ENCODE measurements at regions not wholly inside any gene's neighbourhood (a gene's known extent, or its start where the extent isn't known, plus 50 kb on each side); places are given as distances from the start of the nearest gene placed in this dataset.

DNA sequence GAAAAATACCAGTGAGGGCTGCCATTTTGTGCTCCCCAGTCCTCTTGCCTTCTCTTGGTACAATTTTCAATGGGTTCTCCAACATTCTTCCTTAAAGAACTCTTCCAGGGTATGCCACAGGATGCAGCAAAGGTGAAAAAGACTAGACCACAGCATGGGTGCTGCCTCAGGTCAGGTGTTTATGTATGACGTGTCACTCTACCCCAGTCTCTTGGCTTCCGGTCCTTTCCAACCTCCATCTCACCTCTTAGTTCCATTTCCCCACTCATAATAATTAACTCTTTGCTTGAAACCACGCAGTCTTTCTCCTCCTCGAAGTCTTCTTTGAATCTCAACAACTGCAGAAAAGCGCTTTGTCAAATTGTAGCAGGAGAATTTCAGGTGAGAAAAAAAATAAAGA lies 104.7 kb upstream of the TBC1D5 start:
- TF ChIP-seq CTCF (IDR thresholded peaks at IDR 0.05), result no peak
- no peak for TF ChIP-seq EP300 (IDR thresholded peaks at IDR 0.05)
